Ascending aorta (tissue), 2 donors: ENCODE measurements at regions not wholly inside any gene's neighbourhood (a gene's known extent, or its start where the extent isn't known, plus 50 kb on each side); places are given as distances from the start of the nearest gene placed in this dataset.
"Not testable (repeated sequence)": the region's sequence is repeated elsewhere in the genome, so short reads cannot be mapped to it uniquely, and the experiment has no call there.

Experiments used
- DNase-seq, 2 donors: peaks; one replicate each; pipeline ENCODE4 v3.0.0-alpha.2; 2019; ENCODE audit warnings: low spot score in 2 of 2
- H3K27ac ChIP-seq, 2 donors: fragments of 200-600 bp; sonication (generic); one replicate each; pipeline ENCODE4 v1.5.1; 2016 to 2017; ENCODE audit warnings: mild to moderate bottlenecking in 1 of 2
- H3K27me3 ChIP-seq: fragments of 200-600 bp; sonication (generic); one replicate; pipeline ENCODE4 v1.5.1; 2017
- H3K36me3 ChIP-seq, 2 donors: fragments of 200-600 bp; sonication (generic); one replicate each; pipeline ENCODE4 v1.5.1; 2016
- H3K4me1 ChIP-seq, 2 donors: fragments of 200-600 bp; sonication (generic); one replicate each; pipeline ENCODE4 v1.5.1; 2016 to 2017; ENCODE audit warnings: mild to moderate bottlenecking in 1 of 2
- H3K4me3 ChIP-seq, 2 donors: fragments of 200-600 bp; sonication (generic); one replicate each; pipeline ENCODE4 v1.5.1; 2016 to 2017; ENCODE audit warnings: mild to moderate bottlenecking in 1 of 2
- H3K9me3 ChIP-seq, 2 donors: fragments of 200-600 bp; sonication (generic); one replicate each; pipeline ENCODE4 v1.5.1; 2016
- intact Hi-C: fragments of 100-400 bp; cut with DNase I; formaldehyde crosslinking; loops from one replicate; pipeline ENCODE4 v1.15.1; 2023
- TF ChIP-seq, protein P1 (sequence below), 3 experiments: fragments of 200-600 bp in 2 of 3; fragments of 450-650 bp in 1 of 3; sonication (generic) in 2 of 3; IDR thresholded peaks; one replicate each; pipeline ENCODE4 v1.5.1; 2016 to 2019; ENCODE audit warnings: antibody characterized with exemption in 3 of 3, mild to moderate bottlenecking in 1 of 3, moderate library complexity in 1 of 3

- DNase-seq: no peak
- H3K27ac ChIP-seq: no peak overlapping the region
- H3K4me3 ChIP-seq: no peak overlapping the region
- TF ChIP-seq, protein P1, sequence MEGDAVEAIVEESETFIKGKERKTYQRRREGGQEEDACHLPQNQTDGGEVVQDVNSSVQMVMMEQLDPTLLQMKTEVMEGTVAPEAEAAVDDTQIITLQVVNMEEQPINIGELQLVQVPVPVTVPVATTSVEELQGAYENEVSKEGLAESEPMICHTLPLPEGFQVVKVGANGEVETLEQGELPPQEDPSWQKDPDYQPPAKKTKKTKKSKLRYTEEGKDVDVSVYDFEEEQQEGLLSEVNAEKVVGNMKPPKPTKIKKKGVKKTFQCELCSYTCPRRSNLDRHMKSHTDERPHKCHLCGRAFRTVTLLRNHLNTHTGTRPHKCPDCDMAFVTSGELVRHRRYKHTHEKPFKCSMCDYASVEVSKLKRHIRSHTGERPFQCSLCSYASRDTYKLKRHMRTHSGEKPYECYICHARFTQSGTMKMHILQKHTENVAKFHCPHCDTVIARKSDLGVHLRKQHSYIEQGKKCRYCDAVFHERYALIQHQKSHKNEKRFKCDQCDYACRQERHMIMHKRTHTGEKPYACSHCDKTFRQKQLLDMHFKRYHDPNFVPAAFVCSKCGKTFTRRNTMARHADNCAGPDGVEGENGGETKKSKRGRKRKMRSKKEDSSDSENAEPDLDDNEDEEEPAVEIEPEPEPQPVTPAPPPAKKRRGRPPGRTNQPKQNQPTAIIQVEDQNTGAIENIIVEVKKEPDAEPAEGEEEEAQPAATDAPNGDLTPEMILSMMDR (IDR thresholded peaks at IDR 0.05): no peak
- no peaks in the 10 kb centered on the region for H3K4me1 ChIP-seq
- peaks cover 6 to 7% of the 10 kb centered on the region in 2 donors for H3K9me3 ChIP-seq
- no peaks in the 10 kb centered on the region for H3K36me3 ChIP-seq
- intact Hi-C loops: no loop called here
- H3K27me3 ChIP-seq: no peaks in the 10 kb centered on the region
Observed at GRCh38 chr5:82459626-82460025, 181.5 kb upstream of the RPS23 start.

DNA sequence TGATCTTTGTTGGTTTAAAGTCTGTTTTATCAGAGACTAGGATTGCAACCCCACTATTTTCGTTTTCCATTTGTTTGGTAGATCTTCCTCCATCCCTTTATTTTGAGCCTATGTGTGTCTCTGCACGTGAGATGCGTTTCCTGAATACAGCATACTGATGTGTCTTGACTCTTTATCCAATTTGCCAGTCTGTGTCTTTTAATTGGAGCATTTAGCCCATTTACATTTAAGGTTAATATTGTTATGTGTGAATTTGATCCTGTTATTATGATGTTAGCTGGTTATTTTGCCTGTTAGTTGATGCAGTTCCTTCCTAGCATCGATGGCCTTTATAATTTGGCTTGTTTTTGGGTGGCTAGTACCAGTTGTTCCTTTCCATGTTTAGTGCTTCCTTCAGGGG, 177.2 kb upstream of the RPS23 start:
- H3K4me1 ChIP-seq, H3K4me3 ChIP-seq, H3K9me3 ChIP-seq, H3K36me3 ChIP-seq, H3K27ac ChIP-seq, DNase-seq, H3K27me3 ChIP-seq, intact Hi-C loops: not testable (repeated sequence)

DNA sequence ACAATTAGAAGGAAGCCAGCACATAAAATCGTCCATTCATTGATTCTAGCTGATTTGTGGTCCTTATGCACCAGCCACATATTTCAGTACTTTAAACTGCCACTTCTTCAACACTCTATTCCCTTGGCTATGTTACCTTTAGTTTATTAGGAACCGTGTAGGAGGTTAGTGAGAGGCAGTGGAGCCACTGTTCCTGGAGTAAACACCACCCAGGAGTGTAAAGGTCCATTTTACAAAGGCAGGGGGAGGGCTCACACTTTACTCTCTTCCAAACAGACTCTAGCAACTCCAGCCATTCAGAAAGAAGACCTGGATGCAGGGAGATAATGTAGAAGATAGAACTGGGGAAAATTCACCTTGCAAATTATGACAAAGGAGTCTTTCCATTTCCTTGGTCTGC, 170.2 kb upstream of the RPS23 start:
- Histone ChIP-seq H3K9me3 (no peaks in the 10 kb centered on the region), H3K4me1 (peaks cover 0 to 27% of the 10 kb centered on the region in 2 donors), H3K27ac (no peak overlapping the region), H3K27me3 (no peaks in the 10 kb centered on the region), H3K4me3 (no peak overlapping the region), H3K36me3 (no peaks in the 10 kb centered on the region)
- no peak for DNase-seq
- intact Hi-C loops: no loop called here
- TF ChIP-seq, protein P1 (IDR thresholded peaks at IDR 0.05): no peak

DNA sequence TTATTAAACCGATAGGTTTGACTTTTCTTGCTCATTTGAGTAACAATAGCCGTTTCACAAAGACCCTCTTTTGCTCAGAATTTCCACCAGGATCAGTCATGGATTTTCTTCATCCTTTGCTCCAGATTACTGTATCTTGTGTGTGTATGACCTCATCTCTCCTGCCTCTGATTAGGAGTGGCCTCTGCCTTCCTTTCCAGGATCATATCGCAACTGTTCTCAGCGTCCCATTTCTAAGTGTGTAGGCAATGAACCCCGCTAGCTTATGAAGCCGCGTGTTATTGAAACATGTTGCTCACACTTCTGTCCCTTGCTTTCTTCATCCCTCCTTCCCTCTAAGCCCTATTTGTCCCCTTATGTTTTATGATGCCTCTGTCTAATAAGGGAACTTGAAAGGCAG, 169.8 kb upstream of the RPS23 start:
- no peaks in the 10 kb centered on the region for H3K27me3 ChIP-seq
- H3K27ac ChIP-seq: no peak overlapping the region
- H3K9me3 ChIP-seq: no peaks in the 10 kb centered on the region
- H3K4me1 ChIP-seq: peaks cover 0 to 27% of the 10 kb centered on the region in 2 donors
- no peak for DNase-seq
- TF ChIP-seq, protein P1 (IDR thresholded peaks at IDR 0.05): no peak
- H3K36me3 ChIP-seq: no peaks in the 10 kb centered on the region
- H3K4me3 ChIP-seq: no peak overlapping the region
- intact Hi-C loops: no loop called here

GRCh38 chr5:82446809-82447208, 168.7 kb upstream of the RPS23 start:
- no peaks in the 10 kb centered on the region for H3K27me3 ChIP-seq
- TF ChIP-seq, protein P1 (IDR thresholded peaks at IDR 0.05): no peak
- peak overlapping the region; percentile 4 to 57 for H3K27ac ChIP-seq
- H3K9me3 ChIP-seq: no peaks in the 10 kb centered on the region
- intact Hi-C loops: no loop called here
- no peak for DNase-seq
- H3K36me3 ChIP-seq: no peaks in the 10 kb centered on the region
- no peak overlapping the region for H3K4me3 ChIP-seq
- H3K4me1 ChIP-seq: peaks cover 0 to 27% of the 10 kb centered on the region in 2 donors

DNA sequence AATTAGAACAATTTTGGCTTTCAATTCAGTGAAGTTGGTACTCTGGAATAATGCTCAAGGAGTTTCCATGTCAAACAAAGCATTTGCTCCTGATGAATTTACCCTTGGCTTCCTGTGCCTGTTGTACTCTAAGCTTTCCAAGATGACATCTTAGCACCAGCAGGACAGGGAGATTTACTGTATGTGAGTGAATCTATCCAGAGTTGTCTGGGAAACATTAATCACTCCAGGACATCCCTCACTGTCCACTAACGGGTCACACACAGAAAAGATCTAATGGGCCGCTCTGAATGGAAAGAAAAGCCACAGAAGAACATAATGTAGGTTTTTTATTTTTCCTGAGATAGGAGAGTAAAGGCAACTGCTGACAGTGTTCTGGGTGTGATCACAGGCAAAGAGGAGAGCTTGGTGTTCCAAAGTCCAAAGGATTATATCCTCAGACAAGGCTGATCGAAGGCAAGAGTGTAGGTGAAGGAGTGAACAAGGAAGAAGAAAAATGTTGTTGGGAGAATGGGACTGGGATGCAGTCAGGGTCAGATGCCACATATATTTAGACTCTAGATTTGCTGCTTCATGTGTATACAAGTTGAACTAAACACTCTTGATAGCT, 167.7 kb upstream of the RPS23 start:
- H3K4me1 ChIP-seq: peaks cover 0 to 27% of the 10 kb centered on the region in 2 donors
- TF ChIP-seq, protein P1 (IDR thresholded peaks at IDR 0.05): no peak
- intact Hi-C loops: no loop called here
- DNase-seq: no peak
- H3K4me3 ChIP-seq: no peak overlapping the region
- no peaks in the 10 kb centered on the region for H3K9me3 ChIP-seq
- no peaks in the 10 kb centered on the region for H3K36me3 ChIP-seq
- H3K27me3 ChIP-seq: no peaks in the 10 kb centered on the region
- peak overlapping the region; percentile 4 to 41 for H3K27ac ChIP-seq
